ENCODE measurements at regions not wholly inside any gene's neighbourhood (a gene's known extent, or its start where the extent isn't known, plus 50 kb on each side); places are given as distances from the start of the nearest gene placed in this dataset.

- Histone ChIP-seq H3K27me3 (replicated peaks; ENCODE audit: insufficient read depth) (no peaks in the 10 kb centered on the region), H3K4me3 (no peak overlapping the region), H3K27ac (no peak overlapping the region), H3K36me3 (no peaks in the 10 kb centered on the region), H3K9me3 (no peaks in the 10 kb centered on the region), H3K4me1 (replicated peaks) (no peaks in the 10 kb centered on the region)
- DNase-seq (ENCODE audit: low spot score): no peak
- TF ChIP-seq POLR2A (IDR thresholded peaks at IDR 0.05) (no peak), CTCF (IDR thresholded peaks at IDR 0.05) (no peak), POLR2AphosphoS5 (IDR thresholded peaks at IDR 0.05) (no peak)
- intact Hi-C loops (cut with DNase I): no loop called here
- 74% methylated on average over 2 of the region's 2 CpGs for WGBS
Observed at GRCh38 chr10:10818082-10818481, 199.6 kb upstream of the CELF2 start.

DNA sequence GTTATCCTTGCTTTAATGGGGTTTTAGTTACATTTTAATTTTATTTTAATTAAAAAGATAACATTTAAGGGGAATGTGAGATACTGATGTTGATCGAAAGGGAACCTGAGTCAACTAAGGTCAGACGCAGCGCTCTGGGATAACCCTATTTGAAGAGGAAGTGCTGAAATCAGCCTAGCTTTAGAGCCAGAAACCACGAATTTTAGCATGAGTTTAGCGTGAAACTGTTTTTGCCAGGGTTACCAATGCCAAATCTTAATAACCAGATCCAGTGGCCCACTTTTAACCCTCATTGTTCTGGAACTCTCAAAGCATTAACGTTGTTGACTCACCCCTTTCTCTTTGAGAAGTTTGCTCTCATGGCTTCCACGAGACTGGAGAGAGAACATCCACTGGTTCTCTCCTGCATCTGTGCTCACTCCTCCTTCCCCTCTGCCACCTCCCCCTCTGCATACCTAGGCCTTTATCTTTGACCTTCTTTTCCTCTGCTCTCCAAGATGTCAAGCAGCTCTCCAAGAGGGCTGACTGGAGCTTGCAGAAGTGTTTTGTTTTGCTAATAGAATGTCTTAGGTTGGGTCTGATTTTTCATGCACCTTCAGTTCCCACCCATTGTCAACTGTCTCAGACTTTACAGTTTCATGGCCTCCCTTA lies 198.3 kb upstream of the CELF2 start:
- intact Hi-C loops (cut with DNase I): no loop called here
- TF ChIP-seq POLR2AphosphoS5 (IDR thresholded peaks at IDR 0.05) (no peak), CTCF (IDR thresholded peaks at IDR 0.05) (no peak), POLR2A (IDR thresholded peaks at IDR 0.05) (no peak)
- DNase-seq (ENCODE audit: low spot score): no peak
- Histone ChIP-seq H3K4me3 (no peak overlapping the region), H3K27me3 (replicated peaks; ENCODE audit: insufficient read depth) (no peaks in the 10 kb centered on the region), H3K4me1 (replicated peaks) (no peaks in the 10 kb centered on the region), H3K9me3 (no peaks in the 10 kb centered on the region), H3K27ac (no peak overlapping the region), H3K36me3 (no peaks in the 10 kb centered on the region)
- WGBS: 84% methylated on average over 7 of the region's 7 CpGs

GRCh38 chr10:10821926-10822325 lies 195.7 kb upstream of the CELF2 start:
- 54% methylated on average over 6 of the region's 6 CpGs for WGBS
- Histone ChIP-seq H3K4me3 (no peak overlapping the region), H3K27ac (no peak overlapping the region), H3K9me3 (no peaks in the 10 kb centered on the region), H3K4me1 (replicated peaks) (no peaks in the 10 kb centered on the region), H3K27me3 (replicated peaks; ENCODE audit: insufficient read depth) (no peaks in the 10 kb centered on the region), H3K36me3 (no peaks in the 10 kb centered on the region)
- intact Hi-C loops (cut with DNase I): no loop called here
- TF ChIP-seq POLR2A (IDR thresholded peaks at IDR 0.05): no peak
- no peak for TF ChIP-seq CTCF (IDR thresholded peaks at IDR 0.05)
- TF ChIP-seq POLR2AphosphoS5 (IDR thresholded peaks at IDR 0.05): no peak
- no peak for DNase-seq (ENCODE audit: low spot score)

DNA sequence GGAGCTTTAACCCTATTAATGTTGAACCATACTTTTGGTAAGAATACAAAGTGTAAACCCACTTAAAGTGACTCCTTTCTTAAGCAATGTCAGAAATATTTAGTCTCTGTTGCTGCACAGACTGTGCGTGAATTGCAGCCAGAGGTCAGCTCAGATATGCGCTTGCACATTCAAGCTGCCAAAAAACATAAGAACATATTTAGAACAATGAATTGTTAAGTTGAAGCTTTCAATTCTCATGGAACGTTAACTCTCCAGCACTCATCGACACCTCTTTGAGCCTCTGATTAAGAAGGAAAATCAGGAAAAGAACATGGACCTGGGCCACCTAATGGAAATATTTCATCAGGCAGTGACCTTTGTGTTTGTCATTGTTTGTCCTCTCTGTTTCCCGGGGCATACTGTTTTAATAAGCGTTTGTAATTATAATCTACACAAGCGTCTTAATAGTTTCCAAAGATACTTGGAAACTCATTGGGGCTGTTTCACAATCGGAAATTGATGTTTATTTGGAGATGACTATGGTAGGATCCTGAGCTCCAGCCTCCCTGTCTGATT lies 193.0 kb upstream of the CELF2 start:
- Histone ChIP-seq H3K9me3 (no peaks in the 10 kb centered on the region), H3K4me1 (replicated peaks) (no peaks in the 10 kb centered on the region), H3K4me3 (no peak overlapping the region), H3K36me3 (no peaks in the 10 kb centered on the region), H3K27ac (no peak overlapping the region), H3K27me3 (replicated peaks; ENCODE audit: insufficient read depth) (no peaks in the 10 kb centered on the region)
- DNase-seq (ENCODE audit: low spot score): no peak
- TF ChIP-seq POLR2AphosphoS5 (IDR thresholded peaks at IDR 0.05): no peak
- no peak for TF ChIP-seq CTCF (IDR thresholded peaks at IDR 0.05)
- no peak for TF ChIP-seq POLR2A (IDR thresholded peaks at IDR 0.05)
- intact Hi-C loops (cut with DNase I): no loop called here
- WGBS: 46% methylated on average over 8 of the region's 8 CpGs

- Histone ChIP-seq H3K27me3 (replicated peaks; ENCODE audit: insufficient read depth) (no peaks in the 10 kb centered on the region), H3K4me3 (no peak overlapping the region), H3K9me3 (no peaks in the 10 kb centered on the region), H3K36me3 (no peaks in the 10 kb centered on the region), H3K27ac (no peak overlapping the region), H3K4me1 (replicated peaks) (no peaks in the 10 kb centered on the region)
- intact Hi-C loops (cut with DNase I): no loop called here
- TF ChIP-seq CTCF (IDR thresholded peaks at IDR 0.05) (no peak), POLR2AphosphoS5 (IDR thresholded peaks at IDR 0.05) (no peak), POLR2A (IDR thresholded peaks at IDR 0.05) (no peak)
- WGBS: 75% methylated on average over 1 of the region's 1 CpG
- no peak for DNase-seq (ENCODE audit: low spot score)
Observed at GRCh38 chr10:10826125-10826524, 191.5 kb upstream of the CELF2 start.
